Mesendoderm (in vitro differentiated cells): ENCODE measurements at regions not wholly inside any gene's neighbourhood (a gene's known extent, or its start where the extent isn't known, plus 50 kb on each side); places are given as distances from the start of the nearest gene placed in this dataset.

Experiments
- DNase-seq: peaks from one replicate; pipeline ENCODE4 v3.0.0; 2013
- H2AK5ac ChIP-seq: 2 replicates; pipeline ENCODE4 v1.6.1; 2013; ENCODE audit warnings: low read length, inconsistent platforms
- H2BK120ac ChIP-seq: 2 replicates; pipeline ENCODE4 v1.6.1; 2013; ENCODE audit warnings: low read depth, mild to moderate bottlenecking, low read length, moderate library complexity, mixed read lengths
- H2BK15ac ChIP-seq: replicated peaks from 2 replicates; pipeline ENCODE4 v1.6.1; 2013; ENCODE audit warnings: low read depth, mild to moderate bottlenecking, moderate library complexity
- H2BK5ac ChIP-seq: 2 replicates; pipeline ENCODE4 v1.6.1; 2013; ENCODE audit warnings: low read length, inconsistent platforms
- H3K18ac ChIP-seq: 2 replicates; pipeline ENCODE4 v1.6.1; 2013; ENCODE audit warnings: mild to moderate bottlenecking, low read length, mixed read lengths
- H3K23ac ChIP-seq: one replicate; pipeline ENCODE4 v1.6.1; 2013; ENCODE audit warnings: low read length
- H3K27ac ChIP-seq: 2 replicates; pipeline ENCODE4 v1.5.1; 2013; ENCODE audit warnings: low read depth, mild to moderate bottlenecking, inconsistent platforms, low read length, moderate library complexity
- H3K27me3 ChIP-seq: 2 replicates; pipeline ENCODE4 v1.6.1; 2013; ENCODE audit warnings: low read length, control low read depth, mild to moderate bottlenecking, inconsistent platforms; ENCODE audit not compliant: insufficient read depth, poor library complexity
- H3K36me3 ChIP-seq: 2 replicates; pipeline ENCODE4 v1.6.1; 2013; ENCODE audit warnings: low read length, inconsistent platforms; ENCODE audit not compliant: control insufficient read depth, insufficient read depth
- H3K4ac ChIP-seq: one replicate; pipeline ENCODE4 v1.6.1; 2013; ENCODE audit warnings: low read depth, mild to moderate bottlenecking, low read length, moderate library complexity
- H3K4me1 ChIP-seq: 2 replicates; pipeline ENCODE4 v1.6.1; 2013; ENCODE audit warnings: low read depth, low read length, inconsistent platforms; ENCODE audit not compliant: control insufficient read depth
- H3K4me2 ChIP-seq: 2 replicates; pipeline ENCODE4 v1.6.1; 2013; ENCODE audit warnings: low read length
- H3K4me3 ChIP-seq: 2 replicates; pipeline ENCODE4 v1.5.1; 2013; ENCODE audit warnings: mild to moderate bottlenecking, low read length
- H3K56ac ChIP-seq: one replicate; pipeline ENCODE4 v1.6.1; 2013; ENCODE audit warnings: low read length
- H3K79me1 ChIP-seq: 2 replicates; pipeline ENCODE4 v1.6.1; 2013; ENCODE audit warnings: low read length, inconsistent platforms
- H3K79me2 ChIP-seq: 2 replicates; pipeline ENCODE4 v1.6.1; 2013; ENCODE audit warnings: mild to moderate bottlenecking, low read length; ENCODE audit not compliant: control insufficient read depth, insufficient read depth
- H3K9ac ChIP-seq: 2 replicates; pipeline ENCODE4 v1.6.1; 2013; ENCODE audit warnings: low read length, inconsistent platforms
- H4K5ac ChIP-seq: one replicate; pipeline ENCODE4 v1.6.1; 2013; ENCODE audit warnings: low read length
- H4K8ac ChIP-seq: one replicate; pipeline ENCODE4 v1.6.1; 2013; ENCODE audit warnings: low read depth, mild to moderate bottlenecking, control low read depth, low read length, moderate library complexity
- WGBS: extraction: QIAGEN DNeasy Blood & Tissue Kit; methylation state at CpG from one replicate; pipeline ENCODE4 v1.1.7; 2013; ENCODE audit warnings: low lambda C conversion rate, missing lambda C conversion rate; ENCODE audit not compliant: insufficient coverage; ENCODE audit errors: extremely low coverage; 5-methylcytosine and 5-hydroxymethylcytosine counted together

GRCh38 chr18:2212598-2213205 lies 358.6 kb downstream of the METTL4 start:
- H2BK15ac ChIP-seq, result no peak overlapping the region

GRCh38 chr18:2213905-2214304 lies 357.4 kb downstream of the METTL4 start:
- no peak overlapping the region for H2BK120ac ChIP-seq
- no peak overlapping the region for H3K27ac ChIP-seq
- no peak overlapping the region for H3K56ac ChIP-seq
- H4K5ac ChIP-seq, result no peak overlapping the region
- H3K4ac ChIP-seq, result no peak overlapping the region
- H3K4me2 ChIP-seq, result no peak overlapping the region
- H3K79me1 ChIP-seq, result no peaks in the 10 kb centered on the region
- no peak overlapping the region for H4K8ac ChIP-seq
- H3K4me1 ChIP-seq, result no peaks in the 10 kb centered on the region
- no peak overlapping the region for H3K23ac ChIP-seq
- H2AK5ac ChIP-seq, result no peak overlapping the region
- no peak for DNase-seq
- no peaks in the 10 kb centered on the region for H3K27me3 ChIP-seq
- H3K9ac ChIP-seq, result no peak overlapping the region
- H3K18ac ChIP-seq, result no peak overlapping the region
- H3K4me3 ChIP-seq, result no peak overlapping the region
- no peak overlapping the region for H2BK5ac ChIP-seq
- H3K79me2 ChIP-seq, result no peaks in the 10 kb centered on the region
- H2BK15ac ChIP-seq, result no peak overlapping the region
- no CpG with 5 or more reads among the region's 2 CpGs for WGBS
- no peaks in the 10 kb centered on the region for H3K36me3 ChIP-seq

More at GRCh38 chr18:2212598-2213205, 358.6 kb downstream of the METTL4 start:
- no peak overlapping the region for H3K9ac ChIP-seq
- H3K27ac ChIP-seq, result no peak overlapping the region
- H2BK5ac ChIP-seq, result no peak overlapping the region
- H3K27me3 ChIP-seq, result no peaks in the 10 kb centered on the region
- no peak overlapping the region for H3K4ac ChIP-seq
- no peak for DNase-seq
- no peak overlapping the region for H3K4me2 ChIP-seq
- H3K79me2 ChIP-seq, result no peaks in the 10 kb centered on the region
- H4K5ac ChIP-seq, result no peak overlapping the region
- no peak overlapping the region for H2BK120ac ChIP-seq
- no peak overlapping the region for H2AK5ac ChIP-seq
- H3K79me1 ChIP-seq, result no peaks in the 10 kb centered on the region
- H3K56ac ChIP-seq, result no peak overlapping the region
- no peak overlapping the region for H3K4me3 ChIP-seq
- H3K18ac ChIP-seq, result no peak overlapping the region
- H3K4me1 ChIP-seq, result no peaks in the 10 kb centered on the region
- H3K36me3 ChIP-seq, result no peaks in the 10 kb centered on the region
- H4K8ac ChIP-seq, result no peak overlapping the region
- no CpG with 5 or more reads among the region's 1 CpG for WGBS
- H3K23ac ChIP-seq, result no peak overlapping the region

DNA sequence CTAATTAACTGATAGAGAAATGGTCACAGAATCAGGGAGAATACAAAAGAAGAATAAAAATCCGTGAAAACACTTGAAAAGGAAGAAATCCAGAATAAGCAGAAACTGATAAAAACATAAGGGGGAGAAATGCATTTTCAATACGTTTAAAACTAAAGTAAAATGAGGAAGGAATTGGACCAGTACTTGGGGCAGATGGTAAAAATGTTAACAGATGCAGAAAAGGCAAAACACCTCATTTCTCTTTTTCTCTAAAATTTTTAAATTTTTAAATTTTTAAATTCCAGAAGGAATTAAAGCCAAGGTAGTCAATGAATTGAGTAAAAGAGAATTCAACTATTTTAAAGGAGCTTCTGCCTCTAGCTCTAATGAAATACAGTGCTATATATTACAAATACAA lies 353.9 kb downstream of the METTL4 start:
- Histone ChIP-seq H3K4me1 (no peaks in the 10 kb centered on the region), H3K4me2 (no peak overlapping the region), H3K27ac (no peak overlapping the region), H3K36me3 (no peaks in the 10 kb centered on the region), H3K4me3 (no peak overlapping the region), H3K23ac (no peak overlapping the region), H2BK120ac (no peak overlapping the region), H3K4ac (no peak overlapping the region), H3K18ac (no peak overlapping the region), H3K27me3 (no peaks in the 10 kb centered on the region), H4K8ac (no peak overlapping the region), H2AK5ac (no peak overlapping the region), H3K56ac (no peak overlapping the region), H4K5ac (no peak overlapping the region), H2BK15ac (no peak overlapping the region), H3K79me1 (no peaks in the 10 kb centered on the region), H3K9ac (no peak overlapping the region), H2BK5ac (no peak overlapping the region), H3K79me2 (no peaks in the 10 kb centered on the region)
- WGBS, result no CpG with 5 or more reads among the region's 2 CpGs
- no peak for DNase-seq

GRCh38 chr18:2218101-2218500 lies 353.2 kb downstream of the METTL4 start:
- Histone ChIP-seq H2BK15ac (no peak overlapping the region), H2AK5ac (no peak overlapping the region), H3K56ac (no peak overlapping the region), H3K4me1 (no peaks in the 10 kb centered on the region), H3K79me2 (no peaks in the 10 kb centered on the region), H2BK5ac (no peak overlapping the region), H2BK120ac (no peak overlapping the region), H3K9ac (no peak overlapping the region), H3K4me2 (no peak overlapping the region), H3K23ac (no peak overlapping the region), H4K5ac (no peak overlapping the region), H3K79me1 (no peaks in the 10 kb centered on the region), H3K4me3 (no peak overlapping the region), H3K27ac (no peak overlapping the region), H3K18ac (no peak overlapping the region), H3K4ac (no peak overlapping the region), H4K8ac (no peak overlapping the region), H3K36me3 (no peaks in the 10 kb centered on the region), H3K27me3 (no peaks in the 10 kb centered on the region)
- no peak for DNase-seq
- no CpG with 5 or more reads among the region's 4 CpGs for WGBS

DNA sequence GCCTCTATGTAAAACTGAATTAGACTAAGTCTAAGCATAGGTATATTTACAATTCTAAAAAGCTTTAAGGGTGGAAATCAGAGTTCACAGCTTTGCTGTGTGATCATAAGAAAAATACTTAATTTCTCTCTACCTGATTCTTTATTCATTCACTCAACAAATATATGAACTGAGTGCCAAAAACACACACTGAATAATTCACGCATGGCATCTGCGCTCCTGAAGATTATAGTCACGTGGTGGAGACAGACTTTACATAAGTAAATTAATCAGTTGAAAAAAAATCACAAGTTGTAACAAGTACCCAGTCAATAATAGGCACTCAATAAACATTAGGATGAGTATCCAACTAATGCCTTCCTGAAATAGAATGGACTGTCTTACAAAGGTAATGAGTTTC lies 351.6 kb downstream of the METTL4 start:
- H4K5ac ChIP-seq, result no peak overlapping the region
- DNase-seq, result no peak
- no peaks in the 10 kb centered on the region for H3K4me1 ChIP-seq
- H3K4me2 ChIP-seq, result no peak overlapping the region
- no peak overlapping the region for H3K23ac ChIP-seq
- H4K8ac ChIP-seq, result no peak overlapping the region
- no peaks in the 10 kb centered on the region for H3K27me3 ChIP-seq
- no peaks in the 10 kb centered on the region for H3K36me3 ChIP-seq
- no peaks in the 10 kb centered on the region for H3K79me1 ChIP-seq
- H2AK5ac ChIP-seq, result no peak overlapping the region
- no peak overlapping the region for H3K27ac ChIP-seq
- no peak overlapping the region for H3K18ac ChIP-seq
- no peak overlapping the region for H3K4ac ChIP-seq
- no peak overlapping the region for H3K4me3 ChIP-seq
- no CpG with 5 or more reads among the region's 3 CpGs for WGBS
- H3K9ac ChIP-seq, result no peak overlapping the region
- H3K56ac ChIP-seq, result no peak overlapping the region
- no peak overlapping the region for H2BK15ac ChIP-seq
- no peak overlapping the region for H2BK120ac ChIP-seq
- H3K79me2 ChIP-seq, result no peaks in the 10 kb centered on the region
- H2BK5ac ChIP-seq, result no peak overlapping the region
